T-helper 1 cell (primary cell): ENCODE measurements at regions not wholly inside any gene's neighbourhood (a gene's known extent, or its start where the extent isn't known, plus 50 kb on each side); places are given as distances from the start of the nearest gene placed in this dataset.
"Not testable (repeated sequence)": the region's sequence is repeated elsewhere in the genome, so short reads cannot be mapped to it uniquely, and the experiment has no call there.

Experiments
- DNase-seq, 5 donors: peaks; one replicate each; pipeline ENCODE4 v3.0.0-alpha.2; 2012 to 2020

- no peak for DNase-seq
These were observed 1607.1 kb upstream of the SEL1L start for GRCh38 chr14:83140756-83141155.

- no peak for DNase-seq
These were observed 1613.4 kb upstream of the SEL1L start for GRCh38 chr14:83147006-83147405.

- DNase-seq = no peak
These were observed 1617.9 kb upstream of the SEL1L start for GRCh38 chr14:83151571-83151970.

DNA sequence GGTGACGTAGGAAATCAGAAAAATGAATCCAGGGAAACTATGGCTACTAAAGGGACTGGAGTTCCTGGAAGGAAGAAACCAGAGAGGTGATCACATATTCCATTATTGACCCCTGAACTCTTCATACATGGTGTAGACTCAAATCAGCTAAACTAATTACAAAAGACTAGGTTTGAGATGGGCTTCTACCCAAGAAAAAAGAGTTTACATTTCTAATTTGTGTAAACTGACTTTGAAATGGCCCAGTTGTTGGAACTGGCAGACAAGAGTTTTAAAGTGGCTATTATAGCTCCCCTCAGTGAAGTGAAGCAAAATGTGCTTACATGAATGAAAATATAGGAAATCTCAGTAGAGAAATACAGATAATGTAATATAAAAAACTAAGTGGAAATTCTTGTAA, 1619.4 kb upstream of the SEL1L start:
- no peak for DNase-seq

GRCh38 chr14:83162361-83162929, 1628.8 kb upstream of the SEL1L start:
- DNase-seq = no peak

GRCh38 chr14:83163016-83163415, 1629.4 kb upstream of the SEL1L start:
- no peak for DNase-seq

DNA sequence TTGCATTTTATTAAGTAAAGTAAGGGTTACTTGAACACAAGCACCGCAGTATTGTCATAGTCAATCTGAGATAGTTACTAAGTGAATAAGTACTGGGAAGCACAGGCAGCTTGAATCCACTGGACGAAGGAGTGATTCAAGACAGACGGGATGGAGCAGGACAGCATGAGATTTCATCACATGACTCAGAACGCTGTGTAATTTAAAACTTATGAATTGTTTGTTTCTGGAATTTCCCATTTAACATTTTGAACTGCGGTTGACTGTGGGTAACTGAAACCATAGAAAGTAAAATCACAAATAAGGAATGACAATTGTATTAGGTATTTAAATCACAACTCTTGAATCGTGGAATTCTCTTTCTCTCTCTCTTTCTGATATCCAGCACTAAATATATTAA, 1630.4 kb upstream of the SEL1L start:
- no peak for DNase-seq

DNA sequence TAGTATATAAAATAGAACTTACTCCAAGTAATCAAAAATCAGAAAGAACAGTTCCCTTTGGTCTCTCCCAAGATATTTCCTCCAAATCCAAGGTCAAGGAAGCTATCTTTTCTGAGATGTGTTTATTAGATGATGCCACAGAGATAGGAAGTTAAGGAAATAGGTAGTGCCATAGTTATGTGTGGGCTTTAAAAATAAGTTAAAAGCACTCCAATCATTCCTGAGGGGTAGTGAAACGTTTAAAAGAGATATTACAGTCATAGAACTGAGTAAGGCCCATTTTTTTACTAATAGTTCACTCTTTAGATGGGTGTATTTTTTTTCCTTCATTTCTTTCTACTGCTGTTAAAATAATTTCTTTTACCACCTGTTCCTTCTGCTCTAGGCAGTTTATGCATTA, 1630.9 kb upstream of the SEL1L start:
- no peak for DNase-seq

DNA sequence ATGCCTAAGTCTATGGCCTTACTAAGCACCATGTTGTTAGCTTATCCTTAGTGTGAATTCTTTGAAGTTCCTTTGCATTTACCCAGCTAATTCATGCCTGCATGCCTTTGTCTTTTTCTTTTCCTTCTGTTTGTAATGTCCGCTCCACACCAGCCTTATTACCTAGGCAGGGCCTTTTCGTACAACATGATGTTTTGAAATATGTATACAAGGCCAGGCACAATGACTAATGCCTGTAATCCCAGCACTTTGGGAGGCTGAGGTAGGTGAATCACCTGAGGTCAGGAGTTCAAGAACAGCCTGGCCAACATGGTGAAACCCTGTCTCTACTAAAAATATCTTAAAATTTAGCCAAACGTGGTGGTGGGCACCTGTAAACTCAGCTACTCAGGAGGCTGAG, 1636.5 kb upstream of the SEL1L start:
- DNase-seq = no peak

GRCh38 chr14:83171761-83172160, 1638.1 kb upstream of the SEL1L start:
- DNase-seq = no peak

GRCh38 chr14:83172363-83172762, 1638.7 kb upstream of the SEL1L start:
- DNase-seq = no peak

- DNase-seq = no peak
These were observed 1640.0 kb upstream of the SEL1L start for GRCh38 chr14:83173687-83174086.

- DNase-seq = no peak
These were observed 1650.9 kb upstream of the SEL1L start for GRCh38 chr14:83184531-83184930.

GRCh38 chr14:83188311-83188710, 1654.7 kb upstream of the SEL1L start:
- DNase-seq = not testable (repeated sequence)

GRCh38 chr14:83196236-83196635, 1662.6 kb upstream of the SEL1L start:
- no peak for DNase-seq

DNA sequence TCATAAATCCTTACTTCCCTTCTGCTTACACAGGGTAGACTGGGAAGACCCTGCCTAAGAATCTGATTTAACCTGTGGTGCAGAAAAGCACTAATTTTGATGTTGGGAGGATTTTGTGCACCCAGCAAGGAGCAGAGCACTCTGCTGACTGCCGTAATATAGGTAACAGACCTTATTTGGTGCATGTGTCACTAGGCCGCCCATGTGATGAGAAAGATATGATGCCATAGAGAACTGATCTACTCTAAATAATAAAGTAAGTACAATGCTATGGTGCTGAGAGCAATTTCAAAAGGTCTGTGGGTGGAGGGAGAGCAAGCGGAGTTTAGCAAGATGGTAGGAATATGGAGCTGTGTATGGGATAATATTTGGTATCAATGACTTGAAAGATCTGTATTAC, 1663.6 kb upstream of the SEL1L start:
- DNase-seq = no peak

DNA sequence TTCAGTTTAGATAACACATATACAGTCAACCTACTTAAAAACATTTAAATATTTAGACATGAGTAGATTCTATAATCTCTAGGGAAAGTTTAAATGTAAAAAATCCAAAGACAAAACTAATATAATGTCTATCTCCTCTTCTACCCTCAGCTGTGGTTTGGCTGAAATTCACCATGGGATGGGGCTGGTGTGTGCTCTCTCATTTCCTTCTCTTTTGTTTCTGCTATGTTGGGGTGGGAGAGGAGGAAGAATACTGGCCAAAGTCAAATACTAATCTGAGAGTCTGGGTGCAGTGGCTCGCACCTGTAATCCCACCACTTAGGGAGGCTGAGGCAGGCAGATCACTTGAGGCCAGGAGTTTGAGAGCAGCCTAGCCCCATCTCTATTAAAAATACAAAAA, 1673.9 kb upstream of the SEL1L start:
- DNase-seq = no peak

- DNase-seq = no peak
These were observed 1674.7 kb upstream of the SEL1L start for GRCh38 chr14:83208341-83208740.

- no peak for DNase-seq
These were observed 1683.8 kb upstream of the SEL1L start for GRCh38 chr14:83217492-83217891.

- DNase-seq = no peak
These were observed 1714.4 kb upstream of the SEL1L start for GRCh38 chr14:83247924-83248639.

GRCh38 chr14:83251402-83251801, 1717.7 kb upstream of the SEL1L start:
- DNase-seq = no peak

DNA sequence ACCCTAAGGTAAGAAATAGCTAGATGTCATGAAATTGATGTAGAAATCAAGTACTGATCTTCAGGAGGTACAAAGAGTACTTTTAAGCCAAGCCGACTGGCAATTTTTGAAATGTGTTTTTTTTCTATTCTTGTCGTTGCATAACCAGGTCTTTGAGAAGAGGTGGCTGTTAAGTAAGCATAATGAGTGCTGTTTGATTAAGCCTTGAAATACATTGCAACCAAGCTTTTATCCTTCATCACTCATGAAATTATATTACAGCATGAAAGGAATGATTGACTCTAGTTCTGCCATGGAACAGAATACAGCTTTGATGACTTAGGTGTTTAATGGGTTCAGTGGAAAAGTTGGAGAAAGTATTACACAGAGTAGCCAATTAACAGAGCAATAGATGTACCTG, 1720.2 kb upstream of the SEL1L start:
- DNase-seq = no peak

DNA sequence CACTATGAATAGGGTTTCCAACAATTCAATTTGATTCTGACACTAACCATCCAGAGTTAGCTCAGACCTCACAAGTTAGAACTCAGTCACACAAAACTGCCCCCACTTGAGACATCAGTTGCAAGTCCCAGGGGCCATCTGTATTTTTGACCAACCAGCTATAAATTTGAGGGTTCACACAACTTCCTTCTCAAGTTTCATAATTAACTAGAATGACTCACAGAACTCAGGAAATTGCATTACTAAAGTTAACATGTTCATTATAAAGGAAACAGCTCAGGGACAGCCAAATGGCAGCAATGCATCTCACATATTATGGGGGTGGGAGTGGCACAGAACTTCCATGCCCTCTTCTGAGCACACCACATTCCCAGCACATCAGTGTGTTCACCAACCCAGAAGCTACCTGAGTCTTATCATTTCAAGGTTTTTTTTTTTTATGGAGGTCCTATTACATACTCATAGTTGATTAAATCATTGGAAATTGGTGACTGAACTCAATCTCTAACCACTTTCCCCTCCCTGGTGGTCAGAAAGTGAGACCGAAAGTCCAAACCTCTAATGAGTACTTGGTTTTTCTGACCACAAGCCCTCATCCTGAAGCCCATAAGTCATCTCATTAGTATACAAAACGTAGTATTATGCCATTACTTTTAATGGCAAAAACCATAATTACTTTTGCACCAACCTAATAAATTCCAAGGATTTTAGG, 1721.5 kb upstream of the SEL1L start:
- no peak for DNase-seq

DNA sequence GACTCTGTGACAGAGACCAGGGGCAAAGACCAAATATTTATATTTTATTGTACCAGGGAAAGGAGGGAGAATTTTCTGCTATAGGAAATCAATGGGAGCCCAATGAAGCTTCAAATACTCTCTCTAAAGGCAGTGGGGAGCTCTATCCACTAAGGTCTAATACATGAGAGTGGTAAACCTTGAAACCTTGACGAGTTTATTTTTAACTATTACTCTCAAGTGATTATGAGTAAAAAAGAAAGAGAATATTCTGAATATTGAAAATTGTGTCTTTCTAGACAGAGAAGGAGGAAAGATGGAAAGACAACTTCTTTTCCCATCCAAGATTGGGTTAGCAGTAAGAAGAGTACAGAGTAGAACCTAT, 1722.1 kb upstream of the SEL1L start:
- no peak for DNase-seq
